OCI-LY7 (cell line): ENCODE measurements at regions not wholly inside any gene's neighbourhood (a gene's known extent, or its start where the extent isn't known, plus 50 kb on each side); places are given as distances from the start of the nearest gene placed in this dataset.

ENCODE experiments used
- BruUV-seq: library from RNA; stranded (reverse); fragments of 400-500 nt; replicated peaks from 2 replicates; lab custom pipeline; 2021; lab: Mats Ljungman, UMichigan
- CTCF ChIA-PET: fragments of 300-600 bp; sonication (Branson Sonifier 250); formaldehyde crosslinking; loops from one replicate; lab custom pipeline; 2022; ENCODE audit warnings: antibody characterized with exemption; ENCODE audit not compliant: unreplicated experiment; lab: Charles Lee
- POLR2A ChIA-PET: fragments of 300-600 bp; sonication (Branson Sonifier 250); formaldehyde crosslinking; loops from one replicate; lab custom pipeline; 2022; ENCODE audit warnings: antibody characterized with exemption; lab: Charles Lee
- DNase-seq: peaks from one replicate; pipeline ENCODE4 v3.0.0-alpha.2; 2015; ENCODE audit warnings: low spot score
- H2AFZ ChIP-seq: fragments of 200-600 bp; sonication (generic), shearing (Covaris generic); 2 replicates; pipeline ENCODE4 v1.6.1; 2014; ENCODE audit warnings: mild to moderate bottlenecking, antibody characterized with exemption, low read length, moderate library complexity
- H3K27ac ChIP-seq: fragments of 200-600 bp; sonication (generic); 2 replicates; pipeline ENCODE4 v1.5.1; 2014; ENCODE audit warnings: mixed run types, low read depth, mild to moderate bottlenecking, moderate library complexity, low read length, inconsistent platforms; ENCODE audit not compliant: poor library complexity, severe bottlenecking
- H3K36me3 ChIP-seq: fragments of 200-600 bp; sonication (generic); 2 replicates; pipeline ENCODE4 v1.6.1; 2014; ENCODE audit warnings: mild to moderate bottlenecking, antibody characterized with exemption, low read length, moderate library complexity, mixed read lengths; ENCODE audit not compliant: insufficient read depth
- H3K4me1 ChIP-seq: fragments of 200-600 bp; sonication (generic); 2 replicates; pipeline ENCODE4 v1.5.1; 2014; ENCODE audit warnings: mild to moderate bottlenecking, low read length; ENCODE audit not compliant: insufficient read depth, poor library complexity, severe bottlenecking
- H3K4me2 ChIP-seq: fragments of 200-600 bp; sonication (generic); 2 replicates; pipeline ENCODE4 v1.6.1; 2014; ENCODE audit warnings: mild to moderate bottlenecking, low read length
- H3K4me3 ChIP-seq: fragments of 200-600 bp; sonication (generic); 2 replicates; pipeline ENCODE4 v1.5.1; 2014; ENCODE audit warnings: mild to moderate bottlenecking, low read depth, low read length; ENCODE audit not compliant: poor library complexity, severe bottlenecking
- H3K79me2 ChIP-seq: fragments of 200-600 bp; sonication (generic); 2 replicates; pipeline ENCODE4 v1.6.1; 2016; ENCODE audit warnings: low read depth, mild to moderate bottlenecking, low read length, moderate library complexity, mixed read lengths; ENCODE audit not compliant: insufficient read depth
- H3K9me2 ChIP-seq: fragments of 200-600 bp; sonication (generic); 2 replicates; pipeline ENCODE4 v1.6.1; 2016; ENCODE audit warnings: mild to moderate bottlenecking, low read length, mixed read lengths; ENCODE audit not compliant: insufficient read depth
- H3K9me3 ChIP-seq: fragments of 200-600 bp; sonication (generic); 2 replicates; pipeline ENCODE4 v1.6.1; 2014; ENCODE audit warnings: mild to moderate bottlenecking, mixed run types, low read length, mixed read lengths
- H4K20me1 ChIP-seq: fragments of 200-600 bp; sonication (generic); 2 replicates; pipeline ENCODE4 v1.6.1; 2014; ENCODE audit warnings: mild to moderate bottlenecking, antibody characterized with exemption, low read length, moderate library complexity, mixed read lengths; ENCODE audit not compliant: insufficient read depth
- CTCF ChIP-seq: fragments of 200-600 bp; sonication (generic); conservative IDR thresholded peaks from 2 replicates; pipeline ENCODE4 v1.5.1; 2014; ENCODE audit warnings: mild to moderate bottlenecking, antibody characterized with exemption, low read length, moderate library complexity, mixed read lengths
- EZH2phosphoT487 ChIP-seq: fragments of 200-600 bp; sonication (generic); IDR thresholded peaks from 2 replicates; pipeline ENCODE4 v1.6.1; 2018; ENCODE audit warnings: low read depth, borderline replicate concordance, mild to moderate bottlenecking, mixed run types, antibody characterized with exemption, low read length, moderate library complexity, mixed read lengths
- intact Hi-C: fragments of 100-400 bp; cut with micrococcal nuclease; formaldehyde crosslinking; loops from one replicate; pipeline ENCODE4 v1.10.0; 2022; ENCODE audit not compliant: unreplicated experiment

- H3K9me2 ChIP-seq = no peaks in the 10 kb centered on the region
- no peak overlapping the region for H3K4me3 ChIP-seq
- no peak overlapping the region for H3K4me2 ChIP-seq
- ChIA-PET CTCF (no interaction called here), POLR2A (no interaction called here)
- no peak overlapping the region for H2AFZ ChIP-seq
- intact Hi-C loops = no loop called here
- no peaks in the 10 kb centered on the region for H4K20me1 ChIP-seq
- H3K36me3 ChIP-seq = no peaks in the 10 kb centered on the region
- BruUV-seq = no TSS peak
- no peaks in the 10 kb centered on the region for H3K4me1 ChIP-seq
- no peak for DNase-seq
- H3K79me2 ChIP-seq = no peaks in the 10 kb centered on the region
- H3K9me3 ChIP-seq = no peaks in the 10 kb centered on the region
- TF ChIP-seq EZH2phosphoT487 (no peak), CTCF (no peak)
- H3K27ac ChIP-seq = no peak overlapping the region
These were observed 111.7 kb downstream of the BUD13 start for GRCh38 chr11:116661056-116661455.

- DNase-seq = no peak
- TF ChIP-seq CTCF (no peak), EZH2phosphoT487 (no peak)
- Histone ChIP-seq H3K4me3 (no peak overlapping the region), H3K27ac (no peak overlapping the region), H3K4me2 (no peak overlapping the region), H2AFZ (no peak overlapping the region), H3K79me2 (no peaks in the 10 kb centered on the region), H3K9me2 (no peaks in the 10 kb centered on the region), H3K9me3 (no peaks in the 10 kb centered on the region), H4K20me1 (no peaks in the 10 kb centered on the region), H3K36me3 (no peaks in the 10 kb centered on the region), H3K4me1 (no peaks in the 10 kb centered on the region)
- intact Hi-C loops = no loop called here
- ChIA-PET POLR2A (interaction anchor here (0.6 kb wide), 2 partner anchors 23 to 465 kb away, joined by 3 read pairs; no protein-coding TSS in a partner anchor), CTCF (no interaction called here)
- no TSS peak for BruUV-seq
These were observed 112.8 kb downstream of the BUD13 start for GRCh38 chr11:116660011-116660410.

GRCh38 chr11:116658876-116659535, 113.8 kb downstream of the BUD13 start:
- Histone ChIP-seq H3K27ac (no peak overlapping the region), H3K36me3 (no peaks in the 10 kb centered on the region), H2AFZ (no peak overlapping the region), H3K9me3 (no peaks in the 10 kb centered on the region), H3K4me1 (no peaks in the 10 kb centered on the region), H3K4me3 (no peak overlapping the region), H4K20me1 (no peaks in the 10 kb centered on the region), H3K4me2 (no peak overlapping the region), H3K79me2 (no peaks in the 10 kb centered on the region), H3K9me2 (no peaks in the 10 kb centered on the region)
- ChIA-PET POLR2A (interaction anchor here (0.6 kb wide), 2 partner anchors 24 to 466 kb away, joined by 3 read pairs; no protein-coding TSS in a partner anchor), CTCF (no interaction called here)
- no TSS peak for BruUV-seq
- TF ChIP-seq CTCF = no peak
- no peak for TF ChIP-seq EZH2phosphoT487
- no peak for DNase-seq
- intact Hi-C loops = no loop called here
